ENCODE measurements at regions not wholly inside any gene's neighbourhood (a gene's known extent, or its start where the extent isn't known, plus 50 kb on each side); places are given as distances from the start of the nearest gene placed in this dataset.

DNA sequence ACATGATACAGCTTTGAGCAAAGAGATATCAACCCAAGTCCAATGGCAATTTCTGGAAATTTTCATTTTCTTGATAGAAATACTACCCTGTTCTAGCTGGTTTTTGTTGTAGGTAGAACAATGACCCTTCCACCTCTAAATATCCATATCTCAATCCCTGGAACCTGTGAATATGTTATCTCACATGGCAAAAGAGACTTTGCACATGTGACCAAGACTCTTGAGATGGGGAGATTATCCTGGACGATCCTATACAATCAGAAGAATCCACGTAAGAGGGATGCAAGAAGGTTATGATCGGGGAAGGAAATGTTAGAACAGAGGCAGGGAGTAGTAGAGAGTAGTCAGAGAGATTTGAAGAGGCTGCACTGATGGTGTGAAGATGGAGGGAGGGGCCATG lies 124.9 kb downstream of the CCDC71L start:
- TF ChIP-seq, protein P1, sequence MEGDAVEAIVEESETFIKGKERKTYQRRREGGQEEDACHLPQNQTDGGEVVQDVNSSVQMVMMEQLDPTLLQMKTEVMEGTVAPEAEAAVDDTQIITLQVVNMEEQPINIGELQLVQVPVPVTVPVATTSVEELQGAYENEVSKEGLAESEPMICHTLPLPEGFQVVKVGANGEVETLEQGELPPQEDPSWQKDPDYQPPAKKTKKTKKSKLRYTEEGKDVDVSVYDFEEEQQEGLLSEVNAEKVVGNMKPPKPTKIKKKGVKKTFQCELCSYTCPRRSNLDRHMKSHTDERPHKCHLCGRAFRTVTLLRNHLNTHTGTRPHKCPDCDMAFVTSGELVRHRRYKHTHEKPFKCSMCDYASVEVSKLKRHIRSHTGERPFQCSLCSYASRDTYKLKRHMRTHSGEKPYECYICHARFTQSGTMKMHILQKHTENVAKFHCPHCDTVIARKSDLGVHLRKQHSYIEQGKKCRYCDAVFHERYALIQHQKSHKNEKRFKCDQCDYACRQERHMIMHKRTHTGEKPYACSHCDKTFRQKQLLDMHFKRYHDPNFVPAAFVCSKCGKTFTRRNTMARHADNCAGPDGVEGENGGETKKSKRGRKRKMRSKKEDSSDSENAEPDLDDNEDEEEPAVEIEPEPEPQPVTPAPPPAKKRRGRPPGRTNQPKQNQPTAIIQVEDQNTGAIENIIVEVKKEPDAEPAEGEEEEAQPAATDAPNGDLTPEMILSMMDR (tag by site-specific recombination; IDR thresholded peaks at IDR 0.05): no peak
- TF ChIP-seq YY2 (tag by site-specific recombination; IDR thresholded peaks at IDR 0.05) (no peak), BCL11A (tag by site-specific recombination; IDR thresholded peaks at IDR 0.05; ENCODE audit: low read depth) (no peak), ZNF426 (tag by site-specific recombination; IDR thresholded peaks at IDR 0.05) (no peak), ZNF202 (tag by site-specific recombination; IDR thresholded peaks at IDR 0.05; ENCODE audit: borderline replicate concordance) (no peak)
- TF ChIP-seq, protein P2, sequence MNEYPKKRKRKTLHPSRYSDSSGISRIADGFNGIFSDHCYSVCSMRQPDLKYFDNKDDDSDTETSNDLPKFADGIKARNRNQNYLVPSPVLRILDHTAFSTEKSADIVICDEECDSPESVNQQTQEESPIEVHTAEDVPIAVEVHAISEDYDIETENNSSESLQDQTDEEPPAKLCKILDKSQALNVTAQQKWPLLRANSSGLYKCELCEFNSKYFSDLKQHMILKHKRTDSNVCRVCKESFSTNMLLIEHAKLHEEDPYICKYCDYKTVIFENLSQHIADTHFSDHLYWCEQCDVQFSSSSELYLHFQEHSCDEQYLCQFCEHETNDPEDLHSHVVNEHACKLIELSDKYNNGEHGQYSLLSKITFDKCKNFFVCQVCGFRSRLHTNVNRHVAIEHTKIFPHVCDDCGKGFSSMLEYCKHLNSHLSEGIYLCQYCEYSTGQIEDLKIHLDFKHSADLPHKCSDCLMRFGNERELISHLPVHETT (tag by site-specific recombination; IDR thresholded peaks at IDR 0.05): no peak
- TF ChIP-seq, protein P3, sequence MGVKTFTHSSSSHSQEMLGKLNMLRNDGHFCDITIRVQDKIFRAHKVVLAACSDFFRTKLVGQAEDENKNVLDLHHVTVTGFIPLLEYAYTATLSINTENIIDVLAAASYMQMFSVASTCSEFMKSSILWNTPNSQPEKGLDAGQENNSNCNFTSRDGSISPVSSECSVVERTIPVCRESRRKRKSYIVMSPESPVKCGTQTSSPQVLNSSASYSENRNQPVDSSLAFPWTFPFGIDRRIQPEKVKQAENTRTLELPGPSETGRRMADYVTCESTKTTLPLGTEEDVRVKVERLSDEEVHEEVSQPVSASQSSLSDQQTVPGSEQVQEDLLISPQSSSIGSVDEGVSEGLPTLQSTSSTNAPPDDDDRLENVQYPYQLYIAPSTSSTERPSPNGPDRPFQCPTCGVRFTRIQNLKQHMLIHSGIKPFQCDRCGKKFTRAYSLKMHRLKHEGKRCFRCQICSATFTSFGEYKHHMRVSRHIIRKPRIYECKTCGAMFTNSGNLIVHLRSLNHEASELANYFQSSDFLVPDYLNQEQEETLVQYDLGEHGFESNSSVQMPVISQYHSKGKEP (tag by site-specific recombination; IDR thresholded peaks at IDR 0.05): no peak
